Activated naive CD4-positive, alpha-beta T cell treated with anti-CD3 and anti-CD28 coated beads, Interleukin-2, amount 50 U/mL, for 16 hours (primary cell): ENCODE measurements at regions not wholly inside any gene's neighbourhood (a gene's known extent, or its start where the extent isn't known, plus 50 kb on each side); places are given as distances from the start of the nearest gene placed in this dataset.

ENCODE experiments used
- DNase-seq: peaks from one replicate; pipeline ENCODE4 v3.0.0-alpha.2; 2020

DNA sequence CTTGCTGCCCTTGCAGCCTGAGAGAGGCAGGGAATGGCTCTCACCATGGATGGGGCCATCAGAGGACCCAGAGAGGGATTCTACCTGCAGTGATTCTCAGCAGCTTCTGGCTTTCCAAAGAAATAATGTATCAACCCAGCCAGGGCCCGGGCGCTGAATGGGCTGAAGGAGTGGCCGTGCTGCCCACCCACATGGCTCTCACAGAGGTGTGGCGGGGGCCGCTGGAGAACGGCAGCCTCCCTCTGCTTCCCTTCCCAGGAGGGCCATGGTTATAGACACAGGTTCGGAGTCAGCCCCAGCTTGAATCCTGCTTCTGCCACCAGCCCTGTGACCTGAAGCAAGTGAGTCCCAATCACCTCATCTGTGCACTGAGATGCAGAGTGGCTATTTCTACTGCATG lies 82.7 kb downstream of the THAP12 start:
- no peak for DNase-seq

DNA sequence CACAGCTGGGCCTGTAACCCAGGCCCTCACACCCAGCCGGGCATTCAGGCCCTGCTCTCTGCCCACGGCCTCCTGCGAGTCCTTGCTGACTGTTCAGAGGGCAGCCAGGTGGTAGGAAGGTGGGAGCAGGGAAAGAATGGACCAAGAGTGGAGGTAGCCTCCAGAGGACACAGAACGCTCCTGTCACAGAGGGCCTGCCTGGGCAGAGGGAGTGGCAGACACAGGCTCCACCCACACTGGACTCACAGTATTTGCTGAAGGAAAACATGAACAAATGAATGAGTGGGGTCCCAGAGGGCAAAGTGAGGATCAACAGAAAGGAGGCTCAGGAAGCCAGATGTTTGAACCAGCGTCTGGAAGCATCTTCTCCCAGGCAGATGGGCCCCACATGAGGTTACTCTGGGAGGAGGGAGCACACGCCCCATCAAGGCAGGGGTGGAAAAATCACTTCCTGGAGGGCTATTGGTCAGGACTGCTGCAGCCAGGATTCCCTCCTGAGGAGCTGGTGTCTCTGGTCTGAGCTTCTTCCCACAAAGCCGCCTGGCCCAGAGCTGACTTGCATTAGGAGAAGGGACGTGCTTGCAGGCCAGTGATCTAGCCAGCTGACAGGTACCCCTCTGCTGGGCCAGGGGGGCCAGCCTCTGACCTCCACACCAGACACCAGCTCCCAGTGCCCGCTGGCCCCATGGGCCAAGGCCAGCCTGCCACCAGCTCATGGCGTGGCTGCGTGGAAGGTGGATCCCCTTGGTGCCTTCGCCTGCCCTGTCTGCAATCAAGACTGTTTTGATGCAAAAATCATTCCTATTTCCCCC lies 84.0 kb downstream of the THAP12 start:
- DNase-seq: no peak

GRCh38 chr11:76293189-76293631 lies 86.9 kb upstream of the WNT11 start:
- DNase-seq: no peak

GRCh38 chr11:76292583-76293188 lies 86.4 kb upstream of the WNT11 start:
- DNase-seq: no peak

GRCh38 chr11:76291576-76292526 lies 85.5 kb upstream of the WNT11 start:
- no peak for DNase-seq

DNA sequence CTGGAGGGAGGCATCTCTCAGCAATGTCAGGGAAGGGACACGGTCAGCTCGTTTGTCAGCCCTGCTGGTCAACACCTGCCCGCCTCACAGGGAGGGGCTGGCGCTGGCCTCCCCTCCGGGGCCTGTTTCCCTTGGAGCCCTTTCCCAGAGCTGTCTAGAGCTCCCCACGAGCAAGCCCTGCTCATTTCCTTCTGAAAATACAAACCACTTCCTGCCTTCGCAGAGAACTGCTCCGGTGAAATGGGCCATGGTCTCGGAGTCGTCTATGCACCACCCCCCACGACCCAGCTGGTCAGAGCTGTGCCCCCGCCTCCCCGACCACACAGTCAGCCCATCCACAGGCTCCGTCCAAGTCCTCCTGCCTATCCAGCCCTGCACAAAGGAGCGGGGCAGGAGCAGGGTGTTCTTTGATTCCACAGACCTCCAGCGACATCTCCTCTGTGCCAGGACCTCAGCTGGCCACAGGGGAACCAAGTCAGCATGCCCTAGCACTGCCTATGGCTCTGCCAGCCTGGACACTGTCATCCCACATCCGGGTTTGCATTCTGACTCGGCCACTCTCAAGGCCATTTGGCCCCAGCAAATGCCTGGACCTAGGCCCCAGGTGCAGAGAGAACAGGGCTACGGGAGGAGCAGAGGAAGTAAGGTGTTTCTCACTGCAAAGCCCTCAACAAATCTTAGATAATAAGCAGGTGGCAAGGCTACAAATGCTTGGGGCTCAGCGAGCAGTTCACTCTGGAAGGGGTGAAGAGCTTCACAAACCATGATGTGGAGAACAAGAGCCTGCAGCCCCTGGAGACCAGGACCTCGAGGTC lies 82.1 kb upstream of the WNT11 start:
- peak; percentile 18 for DNase-seq

- no peak for DNase-seq
Observed at GRCh38 chr11:76287227-76287626, 80.9 kb upstream of the WNT11 start.

DNA sequence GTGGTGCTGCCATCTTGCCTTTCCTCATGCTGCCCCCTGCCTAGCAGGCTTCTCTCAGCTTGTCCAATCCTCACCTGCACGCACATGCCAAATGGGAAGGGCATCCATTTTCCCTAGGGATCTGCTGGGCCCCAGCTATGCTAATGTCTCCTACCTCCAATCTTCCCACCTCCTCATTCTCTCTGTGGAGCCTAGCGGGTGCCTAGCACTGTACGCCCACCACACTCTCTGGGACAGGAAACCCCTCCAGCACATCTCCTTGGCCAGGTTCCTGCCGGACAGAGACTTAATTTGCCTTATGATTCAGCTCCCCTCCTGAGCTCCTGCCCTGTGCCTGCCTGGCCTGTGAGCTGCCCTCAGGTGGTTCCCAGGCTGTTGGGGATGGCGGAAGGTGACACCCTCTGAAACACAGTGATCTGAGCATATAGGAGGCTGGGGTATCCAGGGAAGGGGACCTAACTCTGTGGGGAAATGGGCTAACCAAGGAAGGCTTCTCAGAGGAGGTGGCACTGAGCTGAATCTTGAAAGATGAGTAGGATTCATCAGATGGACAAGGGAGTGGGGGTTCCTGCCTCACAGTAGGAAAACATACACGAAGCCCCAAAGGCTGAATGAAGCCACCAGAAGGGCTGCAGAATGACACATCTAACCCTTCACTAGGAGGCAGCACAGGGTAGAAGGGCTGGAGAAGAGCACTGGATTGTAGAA lies 79.2 kb upstream of the WNT11 start:
- no peak for DNase-seq

DNA sequence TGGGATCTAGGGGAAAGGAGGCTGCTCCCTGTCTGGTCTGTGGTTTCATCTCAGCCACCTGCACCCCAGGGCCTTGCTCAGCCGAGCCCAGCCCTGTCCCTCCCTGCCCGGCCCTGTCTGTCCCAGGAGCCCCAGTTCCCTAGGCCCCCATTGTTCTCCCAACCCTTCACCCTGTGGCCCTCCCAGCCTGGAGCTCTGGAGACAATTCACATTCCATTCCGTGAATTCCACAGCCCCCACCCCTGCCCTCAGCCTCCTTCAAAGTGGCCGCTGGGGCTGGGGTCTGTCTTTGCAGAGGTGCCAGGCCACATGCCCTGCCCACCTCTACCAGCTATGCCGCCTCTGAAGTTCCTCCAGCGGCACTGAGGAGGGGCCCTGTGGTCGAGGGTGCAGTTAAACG lies 77.9 kb upstream of the WNT11 start:
- no peak for DNase-seq

DNA sequence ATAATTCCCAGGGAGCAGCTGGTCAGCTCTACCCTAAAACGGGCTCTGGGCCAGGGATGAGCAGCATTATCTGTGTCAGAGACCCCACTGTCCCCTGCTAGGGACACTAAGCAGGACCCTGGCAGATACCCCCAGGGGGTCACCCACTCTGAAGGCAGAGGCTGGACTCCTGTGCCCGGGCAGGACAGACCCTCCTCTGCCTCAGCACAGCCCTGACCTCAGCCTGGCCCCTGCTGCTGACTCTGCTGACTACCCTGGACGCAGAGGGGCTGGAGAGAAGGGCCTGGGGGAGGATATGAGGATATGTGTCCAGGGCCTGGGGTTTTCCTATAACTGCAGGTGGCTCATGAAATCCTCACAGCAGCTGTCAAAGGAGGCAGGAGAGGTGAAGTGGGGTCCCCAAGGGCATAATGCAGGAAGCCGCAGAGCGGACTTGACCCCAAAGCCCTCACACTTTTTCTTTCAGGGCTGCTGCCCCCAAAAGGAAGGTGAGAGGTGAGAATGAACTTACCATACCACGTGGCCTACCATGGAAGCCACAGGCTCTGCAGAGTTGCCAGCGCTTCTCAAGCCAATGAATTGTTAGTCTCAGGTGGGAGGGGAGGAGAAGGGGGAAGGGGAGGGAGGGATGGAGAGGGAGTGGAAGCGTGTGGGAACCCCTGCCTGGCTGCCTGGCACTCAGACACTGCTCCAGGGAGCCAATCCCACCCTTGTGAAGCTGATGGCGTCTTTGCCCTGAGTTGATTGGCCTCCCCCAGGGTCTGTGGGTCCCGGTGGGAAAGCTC lies 76.7 kb upstream of the WNT11 start:
- no peak for DNase-seq

DNA sequence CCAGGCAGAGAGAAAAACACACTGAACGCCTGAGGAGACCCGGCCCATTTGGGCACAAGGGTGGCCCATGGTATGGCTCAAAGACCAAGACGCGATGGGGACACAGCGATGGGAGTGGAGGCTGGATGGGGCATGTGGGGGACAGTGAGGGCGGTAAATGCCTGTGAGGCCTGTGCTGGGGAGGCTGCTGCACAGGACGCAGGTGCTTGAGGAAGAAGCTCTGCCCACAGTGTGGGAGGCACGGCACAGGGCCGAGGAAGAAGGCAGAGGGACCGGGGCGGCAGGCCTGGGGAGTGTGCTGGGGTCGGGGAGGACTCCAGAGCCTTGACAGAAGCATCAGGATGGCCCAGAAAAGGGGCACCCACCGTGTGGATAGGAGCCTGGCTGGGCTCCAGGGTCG lies 75.9 kb upstream of the WNT11 start:
- no peak for DNase-seq

GRCh38 chr11:76281558-76281906 lies 75.2 kb upstream of the WNT11 start:
- no peak for DNase-seq

- DNase-seq: no peak
Observed at GRCh38 chr11:76280882-76281557, 74.7 kb upstream of the WNT11 start.

DNA sequence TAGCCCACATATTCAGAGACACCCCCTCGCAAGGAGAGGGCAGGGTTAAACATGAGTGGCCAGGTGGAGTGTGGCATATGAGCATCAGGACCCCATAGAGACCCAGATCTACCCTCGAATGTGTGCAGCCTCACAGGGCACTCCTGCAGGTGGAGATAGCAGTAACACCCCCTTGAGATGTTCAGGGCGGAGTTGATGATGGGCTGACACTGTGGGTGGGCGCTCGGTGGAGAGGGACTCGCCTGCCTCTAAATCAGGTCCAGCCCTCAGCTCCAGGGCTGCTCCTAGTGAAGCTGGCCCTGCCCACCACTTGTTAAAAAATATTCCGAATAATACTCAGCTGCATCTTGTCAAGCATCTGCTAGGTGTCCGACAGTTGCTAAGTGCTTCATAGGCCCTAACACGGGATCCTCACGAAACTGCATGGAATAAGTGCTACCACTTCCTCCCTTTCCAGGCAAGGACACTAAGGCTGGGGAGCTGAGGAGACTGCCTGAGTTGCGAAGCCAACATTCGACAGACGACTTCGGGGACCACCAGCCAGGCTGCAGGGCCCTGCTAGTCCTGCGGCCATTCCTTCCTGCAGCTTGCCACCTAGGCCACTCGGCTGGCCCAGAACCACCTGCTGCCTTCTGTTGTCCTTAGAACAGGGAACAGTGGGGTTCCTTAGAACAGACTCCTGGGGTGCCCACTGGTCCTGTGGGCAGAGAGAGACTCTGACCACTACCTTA lies 74.0 kb upstream of the WNT11 start:
- no peak for DNase-seq

- DNase-seq: no peak
Observed at GRCh38 chr11:76279646-76280045, 73.3 kb upstream of the WNT11 start.

GRCh38 chr11:76279038-76279437 lies 72.7 kb upstream of the WNT11 start:
- DNase-seq: no peak

GRCh38 chr11:76278526-76278925 lies 72.2 kb upstream of the WNT11 start:
- DNase-seq: no peak

GRCh38 chr11:76277298-76278175 lies 71.2 kb upstream of the WNT11 start:
- DNase-seq: no peak

DNA sequence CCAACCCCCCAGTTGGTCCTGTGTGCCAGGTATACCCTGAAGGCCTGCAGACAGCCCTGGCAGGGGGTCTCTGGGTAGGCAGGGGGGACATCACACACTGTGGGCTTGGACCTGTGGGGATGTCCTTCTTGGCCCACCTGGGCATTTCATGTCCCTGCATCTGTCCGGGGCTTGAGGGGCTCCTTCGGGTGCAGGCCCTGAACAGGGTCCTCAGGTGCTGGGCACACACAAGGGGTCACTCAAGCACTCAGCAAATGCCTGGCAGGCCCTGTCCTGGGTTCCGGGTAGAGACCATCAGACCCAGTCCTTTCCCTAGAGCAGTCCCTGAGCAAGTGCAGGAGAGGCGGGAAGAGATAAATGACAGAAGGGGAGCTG lies 70.5 kb upstream of the WNT11 start:
- no peak for DNase-seq
